ENCODE measurements at regions not wholly inside any gene's neighbourhood (a gene's known extent, or its start where the extent isn't known, plus 50 kb on each side); places are given as distances from the start of the nearest gene placed in this dataset.

GRCh38 chr15:99443056-99443756, 122.6 kb upstream of the MEF2A start:
- no peak for TF ChIP-seq CTCF (IDR thresholded peaks at IDR 0.05)
- no peak for TF ChIP-seq POLR2A (IDR thresholded peaks at IDR 0.05)
